CD4-positive, alpha-beta T cell treated with Interleukin-4 for 1 hour (primary cell): ENCODE measurements at regions not wholly inside any gene's neighbourhood (a gene's known extent, or its start where the extent isn't known, plus 50 kb on each side); places are given as distances from the start of the nearest gene placed in this dataset.

ENCODE experiments used
- DNase-seq, 2 donors: peaks; one replicate each; pipeline ENCODE4 v3.0.0-alpha.2; 2020 to 2022

- DNase-seq: no peak
These were observed 424.7 kb upstream of the ADGRL2 start for GRCh38 chr1:81375884-81376548.

- DNase-seq: no peak
These were observed 426.3 kb upstream of the ADGRL2 start for GRCh38 chr1:81374481-81374880.

- DNase-seq: no peak
These were observed 428.9 kb upstream of the ADGRL2 start for GRCh38 chr1:81371864-81372263.

GRCh38 chr1:81369833-81370232 lies 430.9 kb upstream of the ADGRL2 start:
- DNase-seq: no peak

- no peak for DNase-seq
These were observed 434.6 kb upstream of the ADGRL2 start for GRCh38 chr1:81366173-81366572.

- DNase-seq: no peak
These were observed 436.6 kb upstream of the ADGRL2 start for GRCh38 chr1:81364088-81364487.

DNA sequence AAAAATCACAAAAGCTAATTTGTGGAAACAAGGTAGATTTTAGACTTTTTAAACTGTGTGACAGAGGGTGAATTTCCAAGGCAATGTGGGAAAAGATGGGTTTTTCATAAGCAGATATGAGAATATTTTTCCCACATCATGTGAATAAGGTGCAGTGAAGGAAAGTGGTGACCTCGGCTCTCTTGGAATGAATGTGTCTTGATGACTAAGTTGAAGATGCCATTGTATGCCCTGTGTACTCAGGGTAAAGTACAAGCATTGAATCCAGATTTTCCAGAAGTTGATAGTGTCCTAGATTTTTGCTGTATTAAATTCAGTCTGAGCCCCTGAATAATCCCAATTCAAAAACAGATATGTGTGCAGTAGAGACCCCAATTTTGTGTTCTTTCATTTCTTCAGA lies 442.6 kb upstream of the ADGRL2 start:
- no peak for DNase-seq

- DNase-seq: no peak
These were observed 448.9 kb upstream of the ADGRL2 start for GRCh38 chr1:81351864-81352263.

DNA sequence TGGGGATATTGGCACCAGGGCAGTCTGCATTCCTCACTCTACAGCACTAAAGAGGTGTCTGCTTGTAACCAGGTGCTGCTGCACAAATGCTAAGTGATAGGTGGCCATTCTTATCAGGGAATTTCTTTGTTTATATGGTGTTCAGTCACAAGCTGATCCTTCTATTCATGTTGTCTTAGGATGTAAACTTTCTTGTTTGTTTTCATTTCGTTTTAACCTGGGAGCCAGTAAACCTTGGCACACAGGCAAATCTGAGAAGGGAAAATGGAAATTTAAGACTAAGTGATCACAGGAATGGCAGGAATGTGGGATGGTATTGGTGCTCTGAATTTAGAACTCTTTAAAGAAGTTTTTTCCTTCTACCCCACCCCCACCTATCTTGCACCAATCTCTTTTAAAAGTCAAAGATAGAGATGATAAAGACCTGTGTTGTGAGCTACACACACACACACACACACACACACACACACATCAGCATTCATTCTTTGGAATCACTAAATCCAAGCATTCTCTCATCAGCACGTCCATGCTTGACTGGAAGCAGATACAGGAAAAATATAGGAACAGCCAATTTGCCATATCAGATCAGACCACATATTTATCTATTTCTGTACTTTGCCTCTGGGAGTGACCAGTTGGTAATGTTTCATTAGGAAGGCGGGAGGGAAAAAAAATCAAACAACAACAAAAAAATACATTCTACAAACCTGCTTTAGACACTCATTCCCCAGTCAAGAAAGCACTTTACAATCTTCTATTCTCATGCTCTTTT lies 451.4 kb upstream of the ADGRL2 start:
- no peak for DNase-seq

GRCh38 chr1:81345110-81345509 lies 455.6 kb upstream of the ADGRL2 start:
- DNase-seq: no peak

- DNase-seq: no peak
These were observed 460.5 kb upstream of the ADGRL2 start for GRCh38 chr1:81340239-81340638.

DNA sequence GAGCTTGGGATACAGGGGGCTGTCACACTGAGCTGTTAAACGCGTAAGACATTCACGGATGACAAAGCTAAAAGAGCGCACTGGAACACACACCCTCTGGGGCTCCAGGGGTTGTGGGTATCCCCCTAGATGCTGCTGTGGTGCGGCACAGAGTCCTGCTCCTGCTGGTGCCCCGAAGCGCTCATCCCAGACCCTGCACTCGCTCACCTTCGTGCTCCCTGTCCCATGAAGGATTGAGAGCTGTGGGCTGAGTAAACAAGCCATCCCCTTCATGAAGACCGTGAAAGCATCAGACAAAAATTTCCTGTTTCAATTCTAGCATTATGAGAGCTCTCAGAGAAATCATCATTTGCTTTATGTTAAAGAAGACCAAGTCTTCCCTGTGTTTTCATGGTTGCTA lies 463.5 kb upstream of the ADGRL2 start:
- no peak for DNase-seq

- no peak for DNase-seq
These were observed 464.9 kb upstream of the ADGRL2 start for GRCh38 chr1:81335876-81336275.

- no peak for DNase-seq
These were observed 470.2 kb upstream of the ADGRL2 start for GRCh38 chr1:81330521-81330920.

DNA sequence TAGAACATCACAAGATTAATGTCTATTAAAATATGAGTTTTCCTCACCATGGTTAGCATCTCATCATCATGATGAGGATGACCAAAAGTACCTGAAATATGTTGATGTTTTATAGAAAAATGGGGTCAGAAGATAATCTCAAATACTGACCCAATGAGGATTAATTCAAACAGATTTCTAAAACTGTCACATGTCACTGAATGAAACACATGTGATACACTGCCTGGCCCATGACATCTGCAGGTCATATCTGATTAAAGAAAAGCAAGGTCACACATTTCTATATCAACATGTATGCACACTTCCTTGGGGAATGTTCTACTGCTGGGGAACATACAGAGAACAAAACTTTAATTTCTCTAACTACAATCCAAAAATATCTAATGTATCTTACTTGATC lies 470.6 kb upstream of the ADGRL2 start:
- DNase-seq: no peak

DNA sequence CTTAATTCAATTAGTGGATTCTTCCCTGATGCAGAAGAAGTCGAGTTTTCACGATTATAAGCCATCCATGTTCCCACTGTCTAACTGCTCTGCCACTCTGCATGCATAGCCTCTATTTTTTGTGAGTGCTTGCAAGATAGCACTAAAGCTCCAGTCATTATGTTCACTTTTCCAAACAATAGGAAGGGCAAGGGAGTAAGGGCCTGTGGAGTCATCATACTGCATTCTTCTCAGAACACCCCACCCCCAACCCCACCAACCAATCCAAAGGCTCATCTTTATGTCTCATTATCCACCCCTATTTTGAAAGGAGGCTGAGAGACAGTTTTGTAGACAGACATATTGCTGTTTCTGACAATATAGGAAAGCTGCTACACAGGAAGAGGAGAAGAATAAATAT lies 471.7 kb upstream of the ADGRL2 start:
- no peak for DNase-seq

GRCh38 chr1:81327743-81328142 lies 473.0 kb upstream of the ADGRL2 start:
- DNase-seq: no peak

GRCh38 chr1:81327103-81327710 lies 473.5 kb upstream of the ADGRL2 start:
- DNase-seq: no peak

DNA sequence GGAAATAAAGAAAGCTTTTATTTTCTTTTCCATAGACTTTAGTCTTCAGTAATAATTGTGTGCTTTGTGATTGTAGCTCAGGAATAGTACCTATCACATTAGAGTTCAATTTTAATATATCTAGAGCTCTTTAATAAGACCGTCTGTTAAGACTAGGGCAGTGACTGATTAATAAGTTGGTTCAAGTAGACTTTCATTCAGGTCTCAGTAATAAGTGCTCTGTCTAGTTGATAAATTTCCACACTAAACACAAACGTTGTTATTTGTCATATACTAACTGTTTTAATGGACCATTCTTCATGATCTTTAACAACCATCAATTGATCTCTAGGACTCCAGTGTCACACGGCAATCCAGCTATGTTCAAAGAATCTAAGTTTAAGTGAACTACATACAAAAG lies 474.5 kb upstream of the ADGRL2 start:
- DNase-seq: no peak

DNA sequence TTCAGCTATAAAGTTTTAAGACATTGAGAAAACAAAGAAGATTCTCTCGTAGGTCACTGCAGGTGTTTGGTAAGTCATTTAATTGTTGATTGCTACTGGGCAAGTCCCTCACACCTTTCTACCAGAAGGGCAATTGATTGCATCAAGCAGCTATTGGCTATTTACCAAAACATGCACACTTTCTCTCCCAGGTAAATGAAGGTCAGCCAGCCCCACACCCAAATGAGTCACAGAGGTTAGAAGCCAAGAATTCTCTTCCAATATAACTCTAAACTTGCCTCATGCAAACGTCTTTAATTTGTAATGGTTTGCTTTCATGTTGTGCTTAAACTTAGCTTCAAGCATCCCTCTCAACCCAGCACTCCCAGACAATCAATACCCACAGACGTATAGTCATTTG lies 475.3 kb upstream of the ADGRL2 start:
- DNase-seq: no peak

GRCh38 chr1:81323862-81324261 lies 476.9 kb upstream of the ADGRL2 start:
- DNase-seq: no peak

GRCh38 chr1:81317191-81317590 lies 483.5 kb upstream of the ADGRL2 start:
- DNase-seq: no peak

- no peak for DNase-seq
These were observed 486.1 kb upstream of the ADGRL2 start for GRCh38 chr1:81314513-81315233.

- no peak for DNase-seq
These were observed 487.4 kb upstream of the ADGRL2 start for GRCh38 chr1:81313289-81313688.
